GM12865 (cell line): ENCODE measurements at regions not wholly inside any gene's neighbourhood (a gene's known extent, or its start where the extent isn't known, plus 50 kb on each side); places are given as distances from the start of the nearest gene placed in this dataset.
"Not testable (repeated sequence)": the region's sequence is repeated elsewhere in the genome, so short reads cannot be mapped to it uniquely, and the experiment has no call there.

Experiments used
- DNase-seq: peaks from one replicate; pipeline ENCODE4 v3.0.0; 2010; ENCODE audit warnings: low read depth
- H3K4me3 ChIP-seq: 2 replicates; pipeline ENCODE4 v1.5.1; 2011; ENCODE audit warnings: mild to moderate bottlenecking, low read depth, low read length, control low read depth
- CTCF ChIP-seq: IDR thresholded peaks from 2 replicates; pipeline ENCODE4 v1.5.1; 2011; ENCODE audit warnings: low read length, control low read depth, low read depth, inconsistent platforms; ENCODE audit not compliant: insufficient read depth; ENCODE audit errors: missing control alignments

- no peak overlapping the region for H3K4me3 ChIP-seq
- DNase-seq, result no peak
- TF ChIP-seq CTCF, result no peak
These were observed 672.4 kb upstream of the TMPRSS15 start for GRCh38 chr21:19076031-19076430.

GRCh38 chr21:19109694-19110093 is 706.1 kb upstream of the TMPRSS15 start:
- no peak for TF ChIP-seq CTCF
- H3K4me3 ChIP-seq, result no peak overlapping the region
- DNase-seq, result no peak

GRCh38 chr21:19119259-19119658 is 715.7 kb upstream of the TMPRSS15 start:
- not testable (repeated sequence) for H3K4me3 ChIP-seq, DNase-seq

DNA sequence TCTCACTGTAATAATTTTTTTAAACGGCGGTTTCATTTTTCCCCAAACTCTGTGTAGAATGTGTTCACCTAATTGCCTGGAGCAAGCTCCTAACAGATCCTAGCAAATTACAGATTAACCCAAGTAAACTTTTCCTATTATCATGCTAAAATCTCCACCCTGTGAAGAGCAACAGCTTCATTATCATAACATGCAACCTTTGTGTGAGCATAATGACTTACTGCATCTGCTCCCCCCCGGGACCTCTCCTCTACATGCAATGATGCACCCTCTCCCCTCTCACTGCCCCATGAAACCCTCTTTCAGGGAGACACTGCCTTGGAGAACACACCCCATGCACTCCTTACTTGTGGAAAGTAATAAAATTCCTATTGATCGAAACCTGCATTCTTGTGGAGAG is 717.0 kb upstream of the TMPRSS15 start:
- no peak for DNase-seq
- TF ChIP-seq CTCF, result no peak
- no peak overlapping the region for H3K4me3 ChIP-seq

GRCh38 chr21:19122356-19122755 is 718.8 kb upstream of the TMPRSS15 start:
- no peak overlapping the region for H3K4me3 ChIP-seq
- DNase-seq, result no peak
- no peak for TF ChIP-seq CTCF

- TF ChIP-seq CTCF, result no peak
- H3K4me3 ChIP-seq, result no peak overlapping the region
- no peak for DNase-seq
These were observed 719.5 kb upstream of the TMPRSS15 start for GRCh38 chr21:19123053-19123452.

DNA sequence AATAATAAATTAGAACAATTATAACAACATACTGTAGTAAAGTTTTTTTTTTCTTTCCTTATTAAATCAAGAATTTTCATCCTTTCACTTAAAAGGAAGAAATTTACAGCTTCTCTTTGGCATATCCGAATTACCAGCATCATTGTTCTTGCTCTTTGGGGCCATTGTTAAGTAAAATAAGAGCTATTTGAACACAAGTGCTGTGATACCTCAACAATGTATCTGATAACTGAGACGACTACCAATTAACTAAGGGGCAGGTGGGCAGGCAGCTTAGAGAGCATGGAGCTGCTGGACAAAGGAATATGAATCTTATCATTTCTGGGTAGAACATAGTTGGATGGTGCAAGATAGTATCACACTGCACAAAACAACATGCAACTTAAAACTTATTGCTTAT is 719.9 kb upstream of the TMPRSS15 start:
- no peak for DNase-seq
- no peak for TF ChIP-seq CTCF
- no peak overlapping the region for H3K4me3 ChIP-seq

GRCh38 chr21:19124691-19125090 is 721.1 kb upstream of the TMPRSS15 start:
- DNase-seq, result no peak
- H3K4me3 ChIP-seq, result no peak overlapping the region
- no peak for TF ChIP-seq CTCF
